ENCODE measurements at regions not wholly inside any gene's neighbourhood (a gene's known extent, or its start where the extent isn't known, plus 50 kb on each side); places are given as distances from the start of the nearest gene placed in this dataset.

GRCh38 chr11:33475993-33476392 is 218.8 kb downstream of the HIPK3 start (continued):
- TF ChIP-seq REST (tag by site-specific recombination; IDR thresholded peaks at IDR 0.05): no peak
- TF ChIP-seq SP2 (tag by site-specific recombination; IDR thresholded peaks at IDR 0.05): no peak
- TF ChIP-seq ZNF211 (tag by site-specific recombination; IDR thresholded peaks at IDR 0.05; ENCODE audit: low read depth): no peak

GRCh38 chr11:33474866-33475265 is 217.7 kb downstream of the HIPK3 start:
- TF ChIP-seq ZNF561 (tag by site-specific recombination; IDR thresholded peaks at IDR 0.05; ENCODE audit: borderline replicate concordance) (no peak), ZNF48 (tag by site-specific recombination; IDR thresholded peaks at IDR 0.05) (no peak), KLF1 (tag by site-specific recombination; IDR thresholded peaks at IDR 0.05) (no peak), ZNF335 (tag by site-specific recombination; conservative IDR thresholded peaks at IDR 0.05) (no peak), TSHZ1 (tag by site-specific recombination; IDR thresholded peaks at IDR 0.05; ENCODE audit: borderline replicate concordance) (no peak), ZNF623 (tag by site-specific recombination; IDR thresholded peaks at IDR 0.05) (no peak), ZNF132 (tag by site-specific recombination; IDR thresholded peaks at IDR 0.05; ENCODE audit: borderline replicate concordance) (no peak), ZNF174 (tag by site-specific recombination; IDR thresholded peaks at IDR 0.05) (no peak), ZNF398 (tag by site-specific recombination; IDR thresholded peaks at IDR 0.05) (no peak), ZBTB7A (tag by site-specific recombination; IDR thresholded peaks at IDR 0.05; ENCODE audit: low read depth) (no peak), ZSCAN4 (tag by site-specific recombination; IDR thresholded peaks at IDR 0.05) (no peak), ZNF701 (tag by site-specific recombination; IDR thresholded peaks at IDR 0.05) (no peak), ZNF121 (tag by site-specific recombination; IDR thresholded peaks at IDR 0.05) (no peak), ZNF624 (tag by site-specific recombination; IDR thresholded peaks at IDR 0.05) (no peak)

More at GRCh38 chr11:33474866-33475265, 217.7 kb downstream of the HIPK3 start:
- Histone ChIP-seq H3K36me3 (ENCODE audit: control insufficient read depth in 2 of 2, insufficient read depth in 1 of 2, low read length in 2 of 2) (no peaks in the 10 kb centered on the region), H3K9me3 (ENCODE audit: control insufficient read depth, insufficient read depth, low read depth, low read length) (no peaks in the 10 kb centered on the region), H3K4me1 (ENCODE audit: control insufficient read depth, insufficient read depth, low read length) (no peaks in the 10 kb centered on the region; the same call in 1 of the 2 replicates), H3K27ac (ENCODE audit: extremely low read depth, low read depth, low read length) (no peak overlapping the region), H3K4me3 (ENCODE audit: low read depth, low read length) (no peak overlapping the region)
- ChIA-PET POLR2A (interaction anchor here (0.7 kb wide), 1 partner anchor 476 kb away, joined by 3 read pairs; no protein-coding TSS in a partner anchor), CTCF (no interaction called here)

Measured in HEK293 (cell line).